Hepatocyte (in vitro differentiated cells): ENCODE measurements at regions not wholly inside any gene's neighbourhood (a gene's known extent, or its start where the extent isn't known, plus 50 kb on each side); places are given as distances from the start of the nearest gene placed in this dataset.

Source experiments
- EZH2 ChIP-seq: fragments of 200-600 bp; sonication (generic); IDR thresholded peaks from 2 replicates; pipeline ENCODE4 v1.6.1; 2016; ENCODE audit warnings: antibody characterized with exemption, mild to moderate bottlenecking, borderline replicate concordance
- TF ChIP-seq, protein P1 (sequence below): fragments of 200-600 bp; sonication (generic); IDR thresholded peaks from 2 replicates; pipeline ENCODE4 v1.5.1; 2016; ENCODE audit warnings: antibody characterized with exemption, mild to moderate bottlenecking; ENCODE audit not compliant: poor library complexity

DNA sequence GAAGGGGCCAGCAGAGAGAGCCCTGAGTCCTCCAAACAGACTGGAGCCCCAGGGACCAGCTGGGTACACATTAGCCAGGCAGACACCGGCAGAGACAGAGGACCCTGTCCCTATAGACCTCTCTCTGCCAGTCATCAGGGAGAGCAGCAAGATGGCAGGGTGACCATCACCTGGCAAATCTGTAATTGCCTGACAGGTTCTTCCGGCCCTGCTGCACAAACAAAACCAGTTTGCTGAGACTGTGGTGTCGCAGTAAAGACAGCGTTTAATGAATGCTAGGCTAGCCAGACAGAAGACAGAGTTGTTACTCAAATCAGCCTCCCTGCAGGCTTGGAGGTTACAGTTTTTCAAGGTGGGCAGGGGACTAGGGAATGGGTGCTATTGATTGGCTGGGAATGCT lies 618.9 kb downstream of the NPHP4 start:
- TF ChIP-seq, protein P1, sequence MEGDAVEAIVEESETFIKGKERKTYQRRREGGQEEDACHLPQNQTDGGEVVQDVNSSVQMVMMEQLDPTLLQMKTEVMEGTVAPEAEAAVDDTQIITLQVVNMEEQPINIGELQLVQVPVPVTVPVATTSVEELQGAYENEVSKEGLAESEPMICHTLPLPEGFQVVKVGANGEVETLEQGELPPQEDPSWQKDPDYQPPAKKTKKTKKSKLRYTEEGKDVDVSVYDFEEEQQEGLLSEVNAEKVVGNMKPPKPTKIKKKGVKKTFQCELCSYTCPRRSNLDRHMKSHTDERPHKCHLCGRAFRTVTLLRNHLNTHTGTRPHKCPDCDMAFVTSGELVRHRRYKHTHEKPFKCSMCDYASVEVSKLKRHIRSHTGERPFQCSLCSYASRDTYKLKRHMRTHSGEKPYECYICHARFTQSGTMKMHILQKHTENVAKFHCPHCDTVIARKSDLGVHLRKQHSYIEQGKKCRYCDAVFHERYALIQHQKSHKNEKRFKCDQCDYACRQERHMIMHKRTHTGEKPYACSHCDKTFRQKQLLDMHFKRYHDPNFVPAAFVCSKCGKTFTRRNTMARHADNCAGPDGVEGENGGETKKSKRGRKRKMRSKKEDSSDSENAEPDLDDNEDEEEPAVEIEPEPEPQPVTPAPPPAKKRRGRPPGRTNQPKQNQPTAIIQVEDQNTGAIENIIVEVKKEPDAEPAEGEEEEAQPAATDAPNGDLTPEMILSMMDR = no peak
- TF ChIP-seq EZH2 = no peak
